ENCODE measurements at regions not wholly inside any gene's neighbourhood (a gene's known extent, or its start where the extent isn't known, plus 50 kb on each side); places are given as distances from the start of the nearest gene placed in this dataset.

DNA sequence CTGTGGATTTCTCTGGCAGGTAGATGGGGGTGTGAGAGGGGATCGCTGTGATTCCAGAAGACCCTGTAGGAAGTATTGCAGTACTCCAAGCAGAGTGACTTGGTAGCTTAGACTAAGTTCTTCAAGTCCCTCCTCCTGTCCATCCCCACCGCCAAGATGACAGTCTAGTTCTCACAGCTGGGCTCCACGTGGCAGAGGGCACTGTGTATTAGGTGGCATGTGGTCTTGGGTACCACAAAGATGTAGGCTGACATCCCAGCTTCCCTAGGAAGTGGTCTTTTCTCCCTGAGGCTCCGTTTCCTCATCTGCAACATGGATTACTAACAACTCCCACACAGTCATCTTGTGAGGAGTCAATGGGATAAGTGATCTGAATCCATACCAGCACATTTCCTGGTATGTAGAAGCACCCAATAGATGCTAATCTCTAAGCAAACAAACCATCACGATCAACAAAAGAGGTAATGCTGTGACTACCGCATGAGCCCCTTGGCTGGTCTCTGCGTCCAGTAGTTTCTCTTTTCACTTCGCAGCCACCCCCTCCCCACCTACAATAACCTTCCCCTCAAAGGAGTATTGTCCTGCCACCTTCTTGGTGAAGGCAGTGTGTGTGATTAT lies 349.1 kb upstream of the EEF2KMT start:
- DNase-seq (ENCODE audit: low read depth in 2 of 2) = no peak

DNA sequence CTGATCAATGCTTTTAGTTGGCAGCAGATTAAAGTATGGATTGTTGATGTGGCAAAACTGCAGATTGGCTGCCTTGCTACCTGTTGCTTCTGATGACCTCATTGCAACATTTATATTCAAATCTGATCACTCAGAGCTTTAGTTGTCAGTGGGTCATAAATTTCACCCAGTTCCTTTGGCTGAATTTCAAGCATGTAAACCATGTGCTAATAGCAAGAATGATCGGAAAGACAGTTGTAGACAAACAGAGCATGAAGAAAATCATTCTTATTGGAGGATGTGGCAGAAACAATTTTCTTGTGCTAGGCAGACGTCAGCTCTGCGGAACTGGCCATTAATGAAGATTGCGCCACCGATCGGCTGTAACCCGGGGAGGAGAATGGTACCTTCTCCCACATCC lies 346.6 kb upstream of the EEF2KMT start:
- DNase-seq (ENCODE audit: low read depth in 2 of 2) = no peak

DNA sequence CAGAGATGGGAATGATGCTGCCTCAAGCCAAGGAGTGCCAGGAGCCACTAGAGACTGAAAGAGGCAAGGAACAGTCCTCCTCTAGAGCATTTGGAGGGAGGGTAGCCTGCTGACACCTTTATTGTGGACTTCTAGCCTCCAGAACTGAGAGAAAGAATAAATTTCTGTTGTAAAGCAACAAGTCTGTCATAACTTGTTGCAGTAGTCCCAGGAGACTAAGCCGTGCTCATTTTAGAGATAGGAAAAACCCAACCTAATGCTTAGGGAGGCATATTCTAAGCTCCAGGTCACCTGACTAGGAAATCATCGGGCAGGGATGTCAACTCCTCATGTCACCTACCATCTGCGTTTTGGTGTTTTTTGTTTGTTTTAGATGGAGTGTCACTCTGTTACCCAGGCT lies 345.4 kb upstream of the EEF2KMT start:
- DNase-seq (ENCODE audit: low read depth in 2 of 2) = no peak

DNA sequence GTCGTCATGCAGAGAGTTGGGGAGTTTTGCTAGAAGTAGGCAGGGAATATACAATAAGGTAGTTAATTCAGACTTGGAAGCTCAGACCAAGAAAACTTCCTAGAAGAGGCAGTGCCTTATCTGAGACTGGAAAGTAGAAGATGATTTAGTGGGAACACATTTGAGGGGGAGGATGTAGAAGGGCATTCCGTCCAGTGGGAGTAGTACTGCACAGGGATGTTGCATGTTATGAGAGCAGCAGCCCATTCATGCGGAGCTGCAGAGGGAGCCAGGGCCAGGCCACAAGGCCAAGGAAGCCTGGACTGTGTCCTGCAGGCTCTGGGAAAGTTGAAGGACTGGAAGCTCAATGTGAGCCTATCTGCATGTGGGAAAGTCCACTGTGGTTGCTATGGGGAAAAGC lies 344.5 kb upstream of the EEF2KMT start:
- no peak for DNase-seq (ENCODE audit: low read depth in 2 of 2)

DNA sequence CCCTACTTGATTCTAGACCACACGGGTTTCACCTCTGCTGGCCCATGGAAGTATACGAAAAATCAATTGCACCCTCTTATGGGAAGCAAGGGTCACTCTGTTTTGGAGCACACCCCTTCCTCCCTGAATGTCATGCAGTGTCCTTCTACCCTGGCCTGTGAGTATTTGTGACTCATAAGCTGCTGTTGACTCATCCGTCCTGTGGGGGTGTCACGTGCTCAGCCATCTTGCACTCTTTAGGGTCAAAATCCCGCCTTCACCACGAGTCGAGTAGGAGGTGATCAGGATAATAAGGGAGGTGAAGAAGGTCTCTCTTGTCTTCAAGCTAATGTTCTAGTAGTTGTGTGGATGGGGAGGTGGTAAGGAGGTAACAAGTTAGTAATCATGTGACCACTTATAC lies 341.0 kb upstream of the EEF2KMT start:
- no peak for DNase-seq (ENCODE audit: low read depth in 2 of 2)

DNA sequence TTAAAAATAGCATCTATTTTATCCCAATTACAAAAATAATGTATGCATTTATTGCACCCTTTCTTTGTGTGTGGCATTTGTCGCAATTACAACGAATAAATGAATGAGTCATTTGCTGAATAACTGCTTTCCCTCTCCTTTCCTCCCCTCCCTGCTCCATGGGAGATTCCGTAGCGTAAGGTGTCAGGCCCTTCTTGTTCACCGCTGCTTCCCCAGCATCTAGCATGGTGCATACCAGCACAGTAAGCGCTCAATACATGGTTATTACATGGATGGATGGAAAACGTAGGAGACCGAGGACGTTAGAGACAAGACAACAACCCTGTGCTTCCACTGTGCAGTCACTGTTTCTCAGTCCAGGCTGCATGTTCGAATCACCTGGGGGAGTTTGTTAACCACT lies 336.0 kb upstream of the EEF2KMT start:
- no peak for DNase-seq (ENCODE audit: low read depth in 2 of 2)

DNA sequence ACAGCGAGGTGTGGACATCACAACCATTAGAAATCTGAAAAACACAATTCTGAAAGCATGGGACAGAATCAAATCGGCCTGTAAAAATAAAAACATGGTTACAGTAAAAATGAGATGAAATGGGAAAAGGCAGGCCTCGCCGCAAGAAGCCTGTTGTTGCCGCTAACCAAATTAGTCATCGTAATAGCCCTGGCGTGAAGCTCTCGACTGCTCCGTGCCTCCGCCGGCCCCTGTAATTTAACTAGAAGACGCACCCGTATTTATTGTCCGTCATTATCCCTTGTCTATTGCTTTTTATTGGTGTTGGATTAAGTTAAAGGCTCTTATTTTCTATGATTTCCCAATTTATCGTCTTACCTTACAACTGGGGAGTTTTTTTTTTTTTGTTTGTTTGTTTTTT lies 334.6 kb upstream of the EEF2KMT start:
- DNase-seq (ENCODE audit: low read depth in 2 of 2) = no peak

DNA sequence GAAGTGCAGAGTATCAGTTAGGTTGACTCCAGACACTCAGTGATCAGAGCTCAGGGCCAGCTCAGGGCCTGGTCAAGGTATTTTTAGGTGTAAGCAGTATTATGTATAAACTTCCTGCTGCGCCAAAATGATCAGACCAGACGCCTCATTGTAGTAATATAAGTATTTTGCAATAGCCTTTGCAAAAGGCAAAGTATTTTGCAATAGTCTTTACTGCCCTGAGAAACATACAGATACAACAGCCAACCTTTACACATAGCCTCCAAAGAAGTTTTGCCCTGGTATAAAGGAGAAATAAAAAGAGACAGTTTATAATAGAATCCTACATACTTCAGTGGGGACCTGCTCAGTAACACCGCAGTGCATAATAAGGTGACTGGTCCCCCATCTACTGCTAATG lies 333.0 kb upstream of the EEF2KMT start:
- DNase-seq (ENCODE audit: low read depth in 2 of 2) = no peak

DNA sequence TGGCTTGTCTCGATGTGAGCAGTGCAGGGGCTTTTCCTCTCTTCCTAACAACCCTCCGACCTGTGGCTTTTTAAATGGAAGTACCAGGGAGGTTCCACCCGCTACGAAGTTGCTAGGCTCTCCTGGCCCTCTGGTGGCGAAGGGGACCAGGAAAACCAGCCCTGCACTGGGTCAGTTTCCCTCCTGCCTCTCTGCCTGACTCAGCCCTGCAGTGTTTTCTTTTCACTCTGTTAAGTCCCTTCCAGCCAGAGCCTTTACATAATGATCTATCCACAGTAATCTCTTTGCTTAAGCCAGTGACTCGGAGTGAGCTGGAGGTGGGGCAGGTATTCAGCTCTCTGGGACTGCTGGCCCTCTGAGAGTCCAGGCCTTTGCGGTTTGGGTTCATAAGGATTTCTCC lies 331.3 kb upstream of the EEF2KMT start:
- DNase-seq (ENCODE audit: low read depth in 2 of 2) = no peak

DNA sequence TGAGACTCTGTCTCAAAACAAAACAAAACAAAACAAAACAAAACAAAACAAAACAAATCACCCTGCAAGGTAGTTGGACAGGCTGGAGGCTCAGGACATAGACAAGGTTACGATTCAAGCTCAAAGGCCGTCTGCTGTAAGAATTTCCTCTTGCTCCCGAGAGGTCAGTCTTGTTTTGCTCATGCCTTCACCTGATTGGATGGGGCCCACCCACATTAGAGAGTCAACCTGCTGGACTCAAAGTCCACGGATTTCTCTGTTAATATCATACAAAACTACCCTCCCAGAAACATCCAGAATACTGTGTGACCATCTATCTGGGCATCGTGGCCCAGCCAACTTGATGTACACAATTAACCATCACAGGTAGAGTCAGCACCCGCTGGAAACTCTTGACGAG lies 330.0 kb upstream of the EEF2KMT start:
- no peak for DNase-seq (ENCODE audit: low read depth in 2 of 2)

DNA sequence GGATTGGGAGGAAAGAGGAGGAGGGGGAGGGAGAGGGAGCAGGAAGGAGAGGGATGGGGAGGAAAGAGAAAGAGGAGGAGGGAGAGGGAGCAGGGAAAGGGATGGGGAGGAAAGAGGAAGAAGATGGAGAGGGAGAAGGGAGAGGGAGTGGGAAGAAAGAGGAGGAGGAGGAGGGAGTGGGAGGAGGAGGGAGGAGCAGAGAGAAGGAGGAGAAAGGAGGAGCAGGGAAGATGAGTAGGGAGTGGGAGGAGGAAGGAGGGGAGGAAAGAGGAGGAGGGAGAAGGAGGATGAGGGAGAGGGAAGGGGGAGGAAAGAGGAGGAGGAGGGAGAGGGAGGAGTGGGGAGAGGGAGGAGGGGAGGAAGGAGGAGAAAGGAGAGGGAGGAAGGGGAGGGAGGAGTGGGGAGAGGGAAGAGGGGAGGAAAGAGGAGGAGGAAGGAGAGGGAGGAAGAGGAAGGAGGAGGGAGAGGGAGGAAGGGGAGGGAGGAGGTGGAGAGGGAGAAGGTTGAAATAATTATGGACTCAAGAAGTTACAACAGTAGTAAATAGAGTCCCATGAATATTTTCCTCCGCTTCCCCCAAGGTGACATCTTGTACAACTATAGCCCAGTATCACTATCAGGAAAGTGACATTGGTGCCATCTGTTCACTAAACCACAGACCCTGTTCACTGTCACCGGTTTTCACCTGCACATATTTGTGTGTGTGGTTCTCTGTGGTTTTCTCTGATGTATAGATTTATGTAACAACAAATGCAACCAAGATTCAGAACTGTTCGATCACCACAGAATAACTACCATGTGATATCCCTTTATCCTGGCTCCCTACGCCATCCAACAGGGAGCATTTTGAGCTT lies 325.3 kb upstream of the EEF2KMT start:
- no peak for DNase-seq (ENCODE audit: low read depth in 2 of 2)

DNA sequence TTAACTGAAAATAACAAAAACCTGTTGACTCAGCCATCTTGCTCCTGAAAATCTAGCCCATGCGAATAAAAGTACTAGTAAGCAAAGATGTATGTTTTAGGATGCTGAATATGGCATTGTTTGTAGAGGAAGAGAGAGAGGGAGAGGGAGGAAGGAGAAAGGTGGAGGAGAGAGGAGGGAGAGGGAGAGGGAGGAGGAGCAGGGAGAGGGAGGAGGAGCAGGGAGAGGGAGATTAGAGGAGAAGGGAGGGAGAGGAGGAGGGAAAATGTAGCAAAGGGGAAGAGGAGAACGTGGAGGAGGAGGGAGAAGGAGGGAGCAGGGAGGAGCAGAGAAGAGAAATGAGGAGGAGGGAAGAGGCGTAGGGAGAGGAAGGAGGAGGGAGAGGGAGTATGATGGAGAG lies 324.5 kb upstream of the EEF2KMT start:
- DNase-seq (ENCODE audit: low read depth in 2 of 2) = no peak

DNA sequence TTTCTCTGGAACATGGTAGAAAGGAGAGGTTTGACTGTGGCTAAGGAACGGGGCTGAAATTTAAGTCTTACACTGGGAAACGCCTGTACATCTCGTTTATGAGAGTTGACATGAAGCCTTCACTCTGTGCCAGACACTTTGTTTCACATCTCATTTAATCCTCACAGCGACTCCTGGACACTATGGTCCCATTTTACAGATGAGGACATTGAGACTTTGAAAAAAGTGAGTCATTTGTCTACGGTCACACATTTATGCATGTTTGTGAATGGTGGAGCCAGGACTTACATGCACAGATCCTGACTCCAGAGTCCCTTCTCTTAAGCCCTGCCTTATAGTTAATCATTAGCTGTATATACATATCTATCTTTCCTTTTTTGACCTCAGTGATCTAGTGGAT lies 318.4 kb upstream of the EEF2KMT start:
- DNase-seq (ENCODE audit: low read depth in 2 of 2) = no peak

DNA sequence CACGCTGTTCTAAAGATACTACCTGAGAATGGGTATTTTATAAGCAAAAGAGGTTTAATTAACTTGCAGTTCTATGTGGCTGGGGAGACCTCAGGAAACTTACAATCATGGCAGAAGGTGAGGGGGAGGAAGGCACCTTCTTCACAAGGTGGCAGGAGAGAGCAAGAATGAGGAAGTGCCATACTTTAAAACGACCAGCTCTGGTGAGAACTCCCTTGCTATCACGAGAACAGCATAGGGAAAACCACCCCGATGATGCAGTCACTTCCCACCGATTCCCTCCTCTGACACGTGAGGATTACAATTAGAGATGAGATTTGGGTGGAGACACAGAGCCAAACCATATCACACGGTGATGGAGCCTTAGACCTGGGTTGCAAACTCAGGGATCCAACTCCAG lies 317.5 kb upstream of the EEF2KMT start:
- DNase-seq (ENCODE audit: low read depth in 2 of 2) = no peak

DNA sequence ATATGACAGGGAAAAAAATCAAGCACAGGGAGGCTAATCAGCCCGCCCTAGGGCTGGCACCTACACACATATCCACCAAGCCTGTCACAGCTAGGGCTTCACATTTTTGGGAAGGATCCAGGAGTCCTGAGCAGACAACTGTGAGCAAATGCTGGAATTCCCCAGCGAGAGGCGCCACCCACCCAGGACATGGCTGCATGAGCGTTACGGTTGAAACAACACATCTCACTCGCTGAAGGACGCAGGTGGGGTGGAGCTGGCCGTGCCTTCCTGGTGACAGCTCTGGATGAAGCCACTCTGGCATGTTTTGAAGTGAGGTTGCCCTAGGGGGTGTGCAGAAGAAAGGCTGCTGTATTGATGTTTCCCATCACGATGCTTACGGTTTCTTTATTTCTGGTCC lies 315.1 kb upstream of the EEF2KMT start:
- no peak for DNase-seq (ENCODE audit: low read depth in 2 of 2)

DNA sequence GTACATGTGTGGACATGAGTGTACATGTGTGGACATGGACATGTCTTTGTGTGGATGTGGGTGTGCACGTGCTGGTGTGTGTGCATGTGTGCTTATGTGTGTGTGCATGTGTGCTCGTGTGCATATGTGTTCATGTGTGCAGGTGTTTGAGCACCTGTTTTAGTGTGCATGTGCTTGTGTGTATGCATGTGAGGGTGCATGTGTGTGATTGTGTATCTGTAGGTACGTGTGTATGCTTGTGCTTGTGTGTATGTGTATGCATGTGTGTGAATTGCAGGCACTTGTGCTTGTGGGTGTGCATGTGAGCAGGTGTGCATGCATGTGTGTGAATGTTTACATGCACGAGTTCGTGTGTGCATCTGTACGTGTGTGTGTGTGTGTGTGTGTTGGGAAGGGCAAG lies 300.6 kb upstream of the EEF2KMT start:
- no peak for DNase-seq (ENCODE audit: low read depth in 2 of 2)

DNA sequence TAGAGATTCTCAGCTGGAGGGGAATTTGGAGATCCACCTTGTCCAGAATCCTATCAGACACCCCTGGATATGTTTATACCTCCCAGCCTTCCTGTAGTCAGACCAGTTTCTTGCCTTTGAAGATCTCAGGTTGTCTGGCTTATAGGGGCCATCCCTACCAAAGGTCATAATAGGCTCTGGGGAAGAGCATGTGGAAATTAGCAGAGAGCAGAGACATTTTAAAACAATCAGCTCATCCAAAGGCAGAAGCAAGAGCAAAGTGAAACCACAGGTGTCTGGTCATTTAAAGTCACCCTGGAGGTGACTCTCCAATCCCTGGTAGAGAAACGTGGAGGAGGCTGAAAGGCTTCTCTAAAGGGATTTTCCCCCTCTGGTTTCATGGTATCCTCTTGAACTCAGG lies 299.3 kb upstream of the EEF2KMT start:
- no peak for DNase-seq (ENCODE audit: low read depth in 2 of 2)

DNA sequence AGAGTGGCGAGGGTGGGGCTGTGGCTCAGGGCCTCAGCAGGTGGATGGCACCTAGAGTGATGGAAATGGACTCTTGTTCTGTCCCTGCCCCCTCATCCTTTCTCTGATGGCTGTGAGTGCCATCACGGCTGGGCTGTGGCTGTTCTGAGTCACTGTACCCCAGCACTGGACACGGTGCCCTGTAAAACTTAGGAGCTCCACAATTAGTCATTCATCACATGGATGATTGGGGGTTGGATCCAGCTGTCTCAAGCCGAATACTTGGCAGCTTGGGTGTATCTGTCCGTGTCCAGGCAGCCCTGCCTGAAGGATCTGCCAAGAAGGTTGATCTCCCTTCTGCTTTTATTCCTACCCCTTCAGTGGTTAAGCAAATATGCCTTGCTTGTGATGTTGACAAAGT lies 295.5 kb upstream of the EEF2KMT start:
- DNase-seq (ENCODE audit: low read depth in 2 of 2) = no peak

DNA sequence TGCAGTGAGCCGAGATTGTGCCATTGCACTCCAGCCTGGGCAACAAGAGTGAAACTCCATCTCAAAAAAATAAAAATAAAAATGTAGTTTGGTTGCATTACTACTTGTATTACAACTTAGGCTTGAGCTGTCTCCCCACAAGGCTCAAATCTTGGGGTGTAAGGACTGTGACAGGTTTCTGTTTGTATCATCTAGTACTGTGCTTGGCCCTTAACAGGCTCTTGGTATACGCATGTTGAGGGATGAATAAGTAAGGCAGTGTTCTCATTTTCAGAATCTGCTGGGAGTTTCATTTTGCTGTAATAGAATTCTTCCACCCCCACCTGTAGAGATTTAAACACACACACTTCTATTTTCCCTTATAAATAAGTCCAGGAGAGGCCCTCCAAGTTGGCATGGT lies 289.4 kb upstream of the EEF2KMT start:
- DNase-seq (ENCODE audit: low read depth in 2 of 2) = no peak

DNA sequence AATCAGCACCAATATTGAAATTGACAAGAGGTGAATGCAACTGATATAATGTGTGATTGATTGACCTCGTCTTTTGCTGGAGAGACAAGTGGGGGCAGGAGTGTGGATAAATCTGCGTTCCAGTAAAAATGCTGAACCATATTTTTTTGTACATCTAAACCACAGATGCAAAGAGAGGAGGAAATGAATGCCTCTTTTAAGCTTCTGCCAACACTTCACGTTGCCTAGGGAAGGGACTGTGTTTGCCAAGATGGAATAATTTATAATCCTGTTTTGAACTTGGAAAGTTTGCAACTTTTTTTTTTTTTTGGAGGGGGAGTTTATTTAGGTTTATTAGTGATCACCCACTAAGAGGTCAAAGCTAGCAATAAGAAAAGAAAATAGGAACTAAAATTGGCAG lies 288.2 kb upstream of the EEF2KMT start:
- no peak for DNase-seq (ENCODE audit: low read depth in 2 of 2)

DNA sequence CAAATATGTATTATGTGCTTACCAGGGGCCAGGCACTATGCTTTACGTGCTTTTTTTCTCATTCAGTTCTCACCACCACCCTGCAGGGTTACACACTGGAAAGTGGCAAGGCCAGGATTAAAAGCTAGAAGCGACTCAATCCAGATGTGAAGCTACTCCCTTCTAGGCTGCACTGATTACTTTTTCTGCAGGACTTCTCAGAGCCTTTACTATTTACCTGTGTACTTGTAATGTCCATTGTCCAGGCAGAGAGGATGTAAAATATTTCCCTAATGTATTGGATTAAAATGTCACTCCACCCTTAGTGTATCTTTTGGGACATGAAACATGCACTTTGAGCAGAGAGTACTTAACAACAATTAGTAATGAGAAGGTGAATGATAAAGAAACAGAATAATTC lies 287.5 kb upstream of the EEF2KMT start:
- DNase-seq (ENCODE audit: low read depth in 2 of 2) = no peak

DNA sequence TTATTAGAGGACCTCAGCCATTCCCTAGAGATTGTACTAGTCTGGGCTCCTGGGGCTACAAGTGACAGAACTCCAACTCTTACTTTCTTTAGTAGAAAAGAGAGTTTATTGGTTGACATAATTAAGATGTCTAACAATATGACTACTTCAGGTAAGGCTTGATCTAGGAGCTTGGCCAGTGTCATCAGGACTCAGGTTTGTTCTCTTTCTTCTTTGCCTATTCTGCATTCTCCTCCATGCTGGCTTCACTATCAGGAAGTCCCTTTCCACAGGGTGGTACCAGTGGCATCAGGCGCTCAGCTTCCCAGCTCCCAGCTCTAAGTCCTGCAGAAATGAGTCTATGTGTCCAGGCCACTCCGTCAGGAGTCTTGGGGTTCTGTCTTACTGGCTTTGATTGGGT lies 286.1 kb upstream of the EEF2KMT start:
- DNase-seq (ENCODE audit: low read depth in 2 of 2) = no peak

DNA sequence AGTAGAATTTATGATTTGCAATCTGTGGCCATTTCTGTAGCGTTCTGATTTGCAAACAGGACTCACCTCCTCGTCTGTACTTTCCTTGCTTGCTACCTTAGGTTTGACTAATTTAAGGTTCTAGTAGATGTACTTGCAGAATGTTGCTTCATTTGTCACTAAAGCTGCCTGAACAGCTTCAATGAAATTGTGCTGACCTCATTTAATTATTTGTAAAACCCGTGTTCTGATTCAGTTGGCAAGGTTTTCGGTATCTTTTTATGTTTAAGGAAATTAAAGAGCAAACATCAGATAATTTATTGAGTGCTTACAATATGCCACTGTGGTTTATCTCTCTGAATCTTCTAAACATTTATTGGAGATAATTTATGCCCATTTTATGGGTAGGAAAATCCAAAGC lies 284.9 kb upstream of the EEF2KMT start:
- DNase-seq (ENCODE audit: low read depth in 2 of 2) = no peak

DNA sequence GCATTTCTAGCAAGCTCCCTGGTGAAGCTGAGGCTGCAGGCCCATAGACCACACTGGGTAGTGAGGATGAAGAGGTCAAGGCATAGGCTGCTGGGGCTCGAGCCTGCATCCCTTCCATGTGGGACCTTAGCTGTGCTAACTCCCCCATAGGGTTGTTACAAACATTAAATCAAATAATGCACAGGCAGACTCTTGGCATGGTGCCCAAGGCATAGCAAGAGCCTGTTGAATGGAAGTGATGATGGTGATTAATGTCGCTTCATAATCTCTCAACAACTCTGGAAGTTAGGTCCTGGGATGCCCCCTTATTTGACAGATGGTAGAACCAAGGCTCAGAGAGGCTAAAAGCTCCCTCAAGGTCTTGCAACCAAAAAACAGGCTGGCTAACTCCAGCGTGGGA lies 283.9 kb upstream of the EEF2KMT start:
- no peak for DNase-seq (ENCODE audit: low read depth in 2 of 2)
